AG10803 (cell line): ENCODE measurements at regions not wholly inside any gene's neighbourhood (a gene's known extent, or its start where the extent isn't known, plus 50 kb on each side); places are given as distances from the start of the nearest gene placed in this dataset.

Experiments
- DNase-seq: peaks from one replicate; pipeline ENCODE4 v3.0.0; 2010; ENCODE audit warnings: low read depth
- H3K4me3 ChIP-seq: 2 replicates; pipeline ENCODE4 v1.5.1; 2011; ENCODE audit warnings: mild to moderate bottlenecking, low read length, control low read depth
- TF ChIP-seq, protein P1 (sequence below): conservative IDR thresholded peaks from 2 replicates; pipeline ENCODE4 v1.5.1; 2011; ENCODE audit warnings: mild to moderate bottlenecking, low read length, control low read depth, inconsistent platforms

- DNase-seq = no peak
- TF ChIP-seq, protein P1, sequence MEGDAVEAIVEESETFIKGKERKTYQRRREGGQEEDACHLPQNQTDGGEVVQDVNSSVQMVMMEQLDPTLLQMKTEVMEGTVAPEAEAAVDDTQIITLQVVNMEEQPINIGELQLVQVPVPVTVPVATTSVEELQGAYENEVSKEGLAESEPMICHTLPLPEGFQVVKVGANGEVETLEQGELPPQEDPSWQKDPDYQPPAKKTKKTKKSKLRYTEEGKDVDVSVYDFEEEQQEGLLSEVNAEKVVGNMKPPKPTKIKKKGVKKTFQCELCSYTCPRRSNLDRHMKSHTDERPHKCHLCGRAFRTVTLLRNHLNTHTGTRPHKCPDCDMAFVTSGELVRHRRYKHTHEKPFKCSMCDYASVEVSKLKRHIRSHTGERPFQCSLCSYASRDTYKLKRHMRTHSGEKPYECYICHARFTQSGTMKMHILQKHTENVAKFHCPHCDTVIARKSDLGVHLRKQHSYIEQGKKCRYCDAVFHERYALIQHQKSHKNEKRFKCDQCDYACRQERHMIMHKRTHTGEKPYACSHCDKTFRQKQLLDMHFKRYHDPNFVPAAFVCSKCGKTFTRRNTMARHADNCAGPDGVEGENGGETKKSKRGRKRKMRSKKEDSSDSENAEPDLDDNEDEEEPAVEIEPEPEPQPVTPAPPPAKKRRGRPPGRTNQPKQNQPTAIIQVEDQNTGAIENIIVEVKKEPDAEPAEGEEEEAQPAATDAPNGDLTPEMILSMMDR = no peak
- no peak overlapping the region for H3K4me3 ChIP-seq
Observed at GRCh38 chr22:23401910-23402274, 178.2 kb downstream of the IGLL1 start.

- TF ChIP-seq, protein P1 = no peak
- DNase-seq = peak; percentile 70
- H3K4me3 ChIP-seq = no peak overlapping the region
Observed at GRCh38 chr22:23401111-23401909, 178.8 kb downstream of the IGLL1 start.

DNA sequence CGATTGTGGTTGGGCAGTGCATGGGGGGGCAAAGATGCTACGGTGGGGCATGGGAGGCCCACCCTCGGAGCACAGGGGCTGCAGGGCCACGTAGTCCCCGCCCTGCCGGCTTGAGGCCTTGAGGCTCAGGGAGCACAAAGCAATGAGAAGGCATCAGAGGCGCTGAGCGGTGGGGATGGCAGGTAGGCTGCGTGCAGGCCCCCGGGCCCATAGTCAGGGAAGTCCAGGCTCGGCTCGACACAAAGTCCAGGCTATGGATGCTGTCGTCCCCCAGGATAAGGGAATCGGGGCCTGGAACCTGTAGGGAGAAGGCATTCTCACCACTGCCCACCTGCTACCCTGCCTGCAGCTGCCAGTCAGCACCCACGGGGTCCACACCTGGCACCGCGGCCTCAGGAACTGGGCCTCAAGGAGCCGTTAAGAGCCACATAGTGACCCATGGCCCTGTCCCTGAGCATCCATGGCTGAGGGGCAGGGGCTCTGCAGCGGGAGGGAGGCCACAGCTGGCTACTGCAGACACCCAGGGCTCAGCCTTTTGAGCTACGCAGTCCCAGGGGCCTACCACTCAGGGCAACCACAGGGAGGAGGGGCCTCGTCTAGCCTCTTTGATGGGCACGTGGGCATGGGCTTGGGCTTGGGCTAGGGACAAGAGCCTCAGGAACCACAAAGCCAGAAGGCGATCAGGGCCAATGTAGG, 179.7 kb downstream of the IGLL1 start:
- H3K4me3 ChIP-seq = no peak overlapping the region
- DNase-seq = no peak
- TF ChIP-seq, protein P1 = no peak

DNA sequence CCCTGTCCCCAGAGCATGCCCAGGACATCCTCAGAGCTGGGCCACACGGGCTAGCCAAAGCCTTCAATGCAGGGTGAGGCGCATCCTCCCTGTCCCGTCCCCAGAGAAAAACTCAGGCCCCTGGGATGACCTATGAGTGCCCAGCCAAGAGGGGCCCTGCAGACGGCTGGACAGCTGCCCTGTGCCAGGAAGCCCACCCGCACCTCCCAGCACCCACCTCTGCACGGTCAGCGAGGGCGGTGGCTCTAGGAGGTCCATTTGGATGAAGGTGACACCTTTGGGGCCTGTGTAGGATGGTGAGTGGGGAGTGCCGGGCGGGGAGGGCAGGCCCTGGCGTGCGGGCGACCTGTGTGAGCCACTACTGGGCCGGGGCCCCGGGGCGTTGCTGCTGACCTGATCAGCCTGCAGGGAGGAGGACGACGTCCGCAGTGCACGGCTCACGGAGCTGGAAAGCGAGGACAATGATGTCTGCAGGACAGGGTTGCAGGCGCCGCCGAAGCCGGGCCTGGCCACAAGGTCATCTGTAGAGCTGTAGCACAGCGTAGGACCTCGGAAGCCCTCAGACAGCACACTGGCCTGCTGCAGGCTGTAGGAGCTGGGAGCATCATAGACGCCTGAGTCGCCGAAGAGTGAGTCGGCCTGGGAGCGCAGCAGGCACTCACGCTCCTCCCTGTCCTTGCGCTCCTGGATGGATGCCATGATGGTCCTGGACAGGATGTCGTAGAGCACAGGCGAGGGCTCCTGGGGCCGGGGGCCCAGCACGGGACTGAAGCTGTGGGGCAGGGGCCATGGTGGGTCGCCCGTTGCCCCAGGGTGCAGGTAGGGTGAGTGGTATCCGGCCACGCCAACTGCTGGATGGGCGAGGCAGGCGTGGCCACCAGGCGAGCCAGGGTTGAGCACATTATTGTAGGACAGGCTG, 180.5 kb downstream of the IGLL1 start:
- no peak for DNase-seq
- no peak overlapping the region for H3K4me3 ChIP-seq
- TF ChIP-seq, protein P1 = no peak

- TF ChIP-seq, protein P1 = no peak
- H3K4me3 ChIP-seq = no peak overlapping the region
- no peak for DNase-seq
Observed at GRCh38 chr22:23398701-23399366, 181.3 kb downstream of the IGLL1 start.

- no peak for DNase-seq
- H3K4me3 ChIP-seq = no peak overlapping the region
- TF ChIP-seq, protein P1 = no peak
Observed at GRCh38 chr22:23397613-23398567, 182.2 kb downstream of the IGLL1 start.
